Pancreas (tissue), 10 donors: ENCODE measurements at regions not wholly inside any gene's neighbourhood (a gene's known extent, or its start where the extent isn't known, plus 50 kb on each side); places are given as distances from the start of the nearest gene placed in this dataset.

ENCODE experiments used
- ATAC-seq, 4 donors: fragments of 200-7000 bp; cut with Tn5 transposase; one replicate each; pipeline versions ENCODE4 v1.8.0 to v1.9.1; 2020; ENCODE audit warnings: mild to moderate bottlenecking in 4 of 4, moderate library complexity in 4 of 4
- DNase-seq, 6 donors: peaks; one replicate each; pipeline ENCODE4 v3.0.0-alpha.2; 2020
- FAIRE-seq: peaks from 2 replicates; lab custom pipeline; 2012; peaks lifted over from hg19 to GRCh38; lab: Jason Lieb, UNC
- H3K27ac ChIP-seq, 4 donors: fragments of 200-600 bp; sonication (generic); 1 replicate in 3 of 4; 2 replicates in 1 of 4; pipeline versions ENCODE4 v1.5.0 to v1.8.0; 2020
- H3K27me3 ChIP-seq, 4 donors: fragments of 200-600 bp; one replicate each; pipeline ENCODE4 v1.8.0; 2021
- H3K36me3 ChIP-seq, 3 donors: fragments of 200-600 bp; sonication (generic) in 1 of 3; one replicate each; pipeline versions ENCODE4 v1.5.0 to v1.8.0; 2020 to 2021
- H3K4me1 ChIP-seq, 3 donors: fragments of 200-600 bp; one replicate each; pipeline ENCODE4 v1.8.0; 2021
- H3K4me3 ChIP-seq, 4 donors: fragments of 200-600 bp; sonication (generic) in 2 of 4; one replicate each; pipeline versions ENCODE4 v1.5.0 to v1.8.0; 2020 to 2021
- H3K9me3 ChIP-seq, 4 donors: fragments of 200-600 bp; one replicate each; pipeline ENCODE4 v1.8.0; 2021
- CTCF ChIP-seq, 4 donors: fragments of 200-600 bp; sonication (generic) in 3 of 4; IDR thresholded peaks; one replicate each; pipeline versions ENCODE4 v1.5.0 to v1.8.0; 2021; ENCODE audit warnings: antibody characterized with exemption in 4 of 4
- WGBS, 2 donors: extraction: QIAGEN DNeasy Blood & Tissue Kit; methylation state at CpG; one replicate each; pipeline ENCODE4 v1.1.7; 2013; 5-methylcytosine and 5-hydroxymethylcytosine counted together
- intact Hi-C, 3 donors: fragments of 100-400 bp; cut with DNase I; formaldehyde crosslinking; loops; one replicate each; pipeline versions ENCODE4 v1.11.1 to v1.14.2; 2022
- donor health status: healthy with polysubstance abuse.
- donor health status: DM: no; HTN: no; CAD: no; lungs with moderate emphysema.
- donor health status: DM: no; HTN: no; CAD: no.
- donor health status: control.
- donor health status: control.
- donor health status: Bipolar disorder and iron deficiency.
- donor health status: DM: yes; HTN: yes; CAD: no.
- donor health status: DM: no; HTN: no; CAD: no.
- donor health status: DM: no; HTN: no; CAD: no.
- donor health status: DM: yes; HTN: yes; CAD: no.

GRCh38 chr5:106116682-106117081 lies 1554.1 kb downstream of the EFNA5 start:
- Histone ChIP-seq H3K9me3 (no peaks in the 10 kb centered on the region), H3K27me3 (no peaks in the 10 kb centered on the region), H3K4me3 (no peak overlapping the region), H3K27ac (no peak overlapping the region), H3K36me3 (no peaks in the 10 kb centered on the region), H3K4me1 (no peaks in the 10 kb centered on the region)
- DNase-seq: no peak
- no peak for TF ChIP-seq CTCF (IDR thresholded peaks at IDR 0.05)
- ATAC-seq: no peak
- FAIRE-seq: no peak
- intact Hi-C loops: no loop called here
- 49 to 59% methylated on average over 3 of the region's 3 CpGs for WGBS, 2 donors

GRCh38 chr5:106113922-106114321 lies 1556.8 kb downstream of the EFNA5 start:
- no peak for TF ChIP-seq CTCF (IDR thresholded peaks at IDR 0.05)
- Histone ChIP-seq H3K27ac (no peak overlapping the region), H3K4me3 (no peak overlapping the region), H3K36me3 (no peaks in the 10 kb centered on the region), H3K9me3 (no peaks in the 10 kb centered on the region), H3K27me3 (no peaks in the 10 kb centered on the region), H3K4me1 (no peaks in the 10 kb centered on the region)
- 94 to 96% methylated on average over 1 of the region's 1 CpG for WGBS, 2 donors
- DNase-seq: no peak
- intact Hi-C loops: no loop called here
- ATAC-seq: no peak
- FAIRE-seq: no peak

GRCh38 chr5:106106384-106106783 lies 1564.4 kb downstream of the EFNA5 start:
- TF ChIP-seq CTCF (IDR thresholded peaks at IDR 0.05): no peak
- Histone ChIP-seq H3K27me3 (no peaks in the 10 kb centered on the region), H3K9me3 (no peaks in the 10 kb centered on the region), H3K27ac (no peak overlapping the region), H3K4me1 (no peaks in the 10 kb centered on the region), H3K36me3 (no peaks in the 10 kb centered on the region), H3K4me3 (no peak overlapping the region)
- ATAC-seq (no peak), FAIRE-seq (no peak), DNase-seq (no peak)
- 30 to 38% methylated on average over 2 of the region's 2 CpGs for WGBS, 2 donors
- intact Hi-C loops: no loop called here

GRCh38 chr5:106097340-106097739 lies 1573.4 kb downstream of the EFNA5 start:
- intact Hi-C loops: no loop called here
- Histone ChIP-seq H3K9me3 (no peaks in the 10 kb centered on the region), H3K4me3 (no peak overlapping the region), H3K4me1 (no peaks in the 10 kb centered on the region), H3K27me3 (no peaks in the 10 kb centered on the region), H3K36me3 (no peaks in the 10 kb centered on the region), H3K27ac (no peak overlapping the region)
- TF ChIP-seq CTCF (IDR thresholded peaks at IDR 0.05): no peak
- WGBS, 2 donors: 21% methylated on average over 1 of the region's 1 CpG
- FAIRE-seq: no peak
- DNase-seq: no peak
- ATAC-seq: no peak

GRCh38 chr5:106094839-106095238 lies 1575.9 kb downstream of the EFNA5 start:
- Histone ChIP-seq H3K27me3 (no peaks in the 10 kb centered on the region), H3K4me3 (no peak overlapping the region), H3K27ac (no peak overlapping the region), H3K9me3 (no peaks in the 10 kb centered on the region), H3K36me3 (no peaks in the 10 kb centered on the region), H3K4me1 (no peaks in the 10 kb centered on the region)
- no peak for TF ChIP-seq CTCF (IDR thresholded peaks at IDR 0.05)
- DNase-seq (no peak), ATAC-seq (no peak), FAIRE-seq (no peak)
- intact Hi-C loops: no loop called here
